KMS-11 (cell line): ENCODE measurements at regions not wholly inside any gene's neighbourhood (a gene's known extent, or its start where the extent isn't known, plus 50 kb on each side); places are given as distances from the start of the nearest gene placed in this dataset.
"Not testable (repeated sequence)": the region's sequence is repeated elsewhere in the genome, so short reads cannot be mapped to it uniquely, and the experiment has no call there.

ENCODE experiments used
- H2AFZ ChIP-seq: fragments of 200-600 bp; sonication (generic); 2 replicates; pipeline ENCODE4 v1.6.1; 2016; ENCODE audit warnings: antibody characterized with exemption, mixed run types, low read depth
- H3K27ac ChIP-seq: fragments of 200-600 bp; sonication (generic); 2 replicates; pipeline ENCODE4 v1.6.1; 2016; ENCODE audit warnings: mild to moderate bottlenecking, mixed run types
- H3K27me3 ChIP-seq: fragments of 200-600 bp; sonication (generic); 2 replicates; pipeline ENCODE4 v1.6.1; 2017; ENCODE audit warnings: mild to moderate bottlenecking, low read depth, mixed run types, moderate library complexity; ENCODE audit not compliant: insufficient read depth
- H3K36me3 ChIP-seq: fragments of 200-600 bp; sonication (generic); 2 replicates; pipeline ENCODE4 v1.6.1; 2017; ENCODE audit warnings: mild to moderate bottlenecking, mixed run types; ENCODE audit not compliant: insufficient read depth
- H3K4me1 ChIP-seq: fragments of 200-600 bp; sonication (generic); 2 replicates; pipeline ENCODE4 v1.6.1; 2016; ENCODE audit warnings: mild to moderate bottlenecking, low read depth, mixed run types; ENCODE audit not compliant: poor library complexity, severe bottlenecking
- H3K4me2 ChIP-seq: fragments of 200-600 bp; sonication (generic); 2 replicates; pipeline ENCODE4 v1.7.0; 2016; ENCODE audit warnings: mild to moderate bottlenecking, mixed run types
- H3K4me3 ChIP-seq: fragments of 200-600 bp; sonication (generic); IDR thresholded peaks from 2 replicates; pipeline ENCODE4 v1.6.1; 2017; ENCODE audit warnings: low read depth, low read length, mixed read lengths; ENCODE audit not compliant: insufficient read depth
- H3K79me2 ChIP-seq: fragments of 200-600 bp; sonication (generic); 2 replicates; pipeline ENCODE4 v1.6.1; 2016; ENCODE audit warnings: low read depth, mixed run types; ENCODE audit not compliant: insufficient read depth
- H3K9ac ChIP-seq: fragments of 200-600 bp; sonication (generic); 2 replicates; pipeline ENCODE4 v1.6.1; 2016; ENCODE audit warnings: mild to moderate bottlenecking, mixed run types
- H4K20me1 ChIP-seq: fragments of 200-600 bp; sonication (generic); 2 replicates; pipeline ENCODE4 v1.6.1; 2016; ENCODE audit warnings: mild to moderate bottlenecking, mixed run types; ENCODE audit not compliant: insufficient read depth
- CTCF ChIP-seq: fragments of 200-600 bp; sonication (generic); conservative IDR thresholded peaks from 2 replicates; pipeline ENCODE4 v1.6.1; 2017; ENCODE audit warnings: low read depth, mild to moderate bottlenecking, antibody characterized with exemption, low read length, moderate library complexity, mixed read lengths

GRCh38 chr3:177629276-177629675 lies 432.0 kb upstream of the TBL1XR1 start:
- no peaks in the 10 kb centered on the region for H3K36me3 ChIP-seq
- H2AFZ ChIP-seq: no peak overlapping the region
- no peaks in the 10 kb centered on the region for H3K79me2 ChIP-seq
- H3K27me3 ChIP-seq: no peaks in the 10 kb centered on the region
- no peak overlapping the region for H3K9ac ChIP-seq
- H3K27ac ChIP-seq: no peak overlapping the region
- no peaks in the 10 kb centered on the region for H4K20me1 ChIP-seq
- TF ChIP-seq CTCF: no peak
- H3K4me2 ChIP-seq: no peak overlapping the region
- H3K4me3 ChIP-seq: no peak overlapping the region
- H3K4me1 ChIP-seq: no peaks in the 10 kb centered on the region

GRCh38 chr3:177633671-177634207 lies 436.5 kb upstream of the TBL1XR1 start:
- H3K36me3 ChIP-seq: no peaks in the 10 kb centered on the region
- H3K27me3 ChIP-seq: no peaks in the 10 kb centered on the region
- no peaks in the 10 kb centered on the region for H3K4me1 ChIP-seq
- H3K79me2 ChIP-seq: no peaks in the 10 kb centered on the region
- H4K20me1 ChIP-seq: no peaks in the 10 kb centered on the region
- no peak overlapping the region for H3K4me2 ChIP-seq
- H3K27ac ChIP-seq: no peak overlapping the region
- no peak overlapping the region for H3K4me3 ChIP-seq
- no peak overlapping the region for H3K9ac ChIP-seq
- no peak for TF ChIP-seq CTCF
- H2AFZ ChIP-seq: no peak overlapping the region

GRCh38 chr3:177635601-177636106 lies 438.4 kb upstream of the TBL1XR1 start:
- H3K27me3 ChIP-seq, H3K27ac ChIP-seq, H3K9ac ChIP-seq, H3K36me3 ChIP-seq, H4K20me1 ChIP-seq, H2AFZ ChIP-seq, H3K4me1 ChIP-seq, H3K4me3 ChIP-seq, H3K4me2 ChIP-seq, H3K79me2 ChIP-seq: not testable (repeated sequence)

GRCh38 chr3:177640319-177640965 lies 443.2 kb upstream of the TBL1XR1 start:
- Histone ChIP-seq H4K20me1 (no peaks in the 10 kb centered on the region), H2AFZ (no peak overlapping the region), H3K79me2 (no peaks in the 10 kb centered on the region), H3K4me3 (no peak overlapping the region), H3K27ac (no peak overlapping the region), H3K9ac (no peak overlapping the region), H3K4me1 (no peaks in the 10 kb centered on the region), H3K4me2 (no peak overlapping the region), H3K36me3 (no peaks in the 10 kb centered on the region), H3K27me3 (no peaks in the 10 kb centered on the region)
- no peak for TF ChIP-seq CTCF

GRCh38 chr3:177641206-177641605 lies 443.9 kb upstream of the TBL1XR1 start:
- Histone ChIP-seq H3K27me3 (no peaks in the 10 kb centered on the region), H3K27ac (no peak overlapping the region), H3K4me1 (no peaks in the 10 kb centered on the region), H2AFZ (no peak overlapping the region), H3K4me3 (no peak overlapping the region), H3K9ac (no peak overlapping the region), H3K79me2 (no peaks in the 10 kb centered on the region), H4K20me1 (no peaks in the 10 kb centered on the region), H3K4me2 (no peak overlapping the region), H3K36me3 (no peaks in the 10 kb centered on the region)
- TF ChIP-seq CTCF: no peak
